ENCODE measurements at regions not wholly inside any gene's neighbourhood (a gene's known extent, or its start where the extent isn't known, plus 50 kb on each side); places are given as distances from the start of the nearest gene placed in this dataset.
A peak's percentile ranks its signal among the peaks of the same experiment; 100 is the strongest.
"Not testable (repeated sequence)": the region's sequence is repeated elsewhere in the genome, so short reads cannot be mapped to it uniquely, and the experiment has no call there.

DNA sequence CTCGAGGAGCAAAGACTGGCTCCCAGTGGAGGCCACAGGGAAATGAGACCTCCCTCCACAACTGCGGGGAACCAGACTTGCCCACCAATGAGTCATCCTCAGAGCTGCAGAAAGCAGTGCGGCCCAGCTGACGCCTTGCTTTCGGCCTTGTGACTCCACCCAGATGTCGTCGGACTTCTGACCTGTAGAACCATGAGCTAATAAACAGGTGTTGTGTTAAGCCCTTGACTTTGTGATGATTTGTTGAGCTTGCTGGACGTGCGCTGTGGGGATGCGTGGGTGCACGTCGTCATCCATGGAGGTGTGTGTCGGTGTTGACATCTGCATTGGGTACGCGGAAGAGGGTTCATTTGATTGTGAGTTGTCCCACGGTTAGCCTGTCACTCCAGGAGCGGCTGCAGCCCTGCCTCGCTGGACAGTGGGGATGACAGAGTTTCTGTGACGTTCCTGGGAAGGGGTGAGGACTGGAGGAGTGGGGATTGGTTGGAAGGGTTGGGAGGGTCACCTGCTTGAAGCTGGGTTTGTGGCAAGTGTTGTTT lies 154.1 kb downstream of the SH3BP4 start:
- DNase-seq (ENCODE audit: low read depth in 2 of 2) = no peak

DNA sequence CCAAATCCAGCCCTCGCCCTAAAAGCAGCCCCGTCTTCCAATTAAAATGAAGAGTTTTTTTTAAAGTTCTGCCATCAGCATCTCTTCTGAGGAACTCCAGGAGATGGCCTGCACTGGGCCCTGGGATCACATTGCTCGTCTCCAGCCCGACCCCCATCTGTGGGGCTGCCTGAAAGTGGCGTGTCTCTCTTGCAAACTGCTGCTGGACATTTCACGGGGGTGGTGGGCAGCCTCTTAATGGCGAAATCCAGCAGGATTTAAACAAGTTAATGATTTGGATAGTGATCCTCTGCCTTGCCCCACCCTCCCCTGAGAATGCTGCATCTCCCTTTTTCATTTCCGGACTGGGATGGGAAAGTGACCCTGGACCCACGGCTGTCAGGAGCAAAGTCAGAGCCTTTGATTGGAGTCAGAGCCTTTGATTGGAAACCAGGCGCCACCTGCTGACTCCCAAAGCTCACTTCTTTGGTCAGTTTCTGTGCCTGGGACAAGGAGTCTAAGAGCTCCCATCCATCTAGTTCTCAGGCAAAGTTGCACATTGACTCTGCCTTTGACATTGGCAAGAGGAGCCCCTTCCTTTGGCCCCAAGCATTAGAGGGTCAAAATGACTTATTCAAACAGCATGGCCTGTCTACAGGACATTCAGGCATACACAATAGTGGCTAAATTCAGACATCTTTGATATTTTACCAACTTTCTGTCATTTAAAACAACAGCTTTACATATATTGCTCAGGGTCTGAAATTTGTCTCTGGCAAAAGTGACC lies 155.2 kb downstream of the SH3BP4 start:
- DNase-seq (ENCODE audit: low read depth in 2 of 2) = peak; percentile 46 to 49

DNA sequence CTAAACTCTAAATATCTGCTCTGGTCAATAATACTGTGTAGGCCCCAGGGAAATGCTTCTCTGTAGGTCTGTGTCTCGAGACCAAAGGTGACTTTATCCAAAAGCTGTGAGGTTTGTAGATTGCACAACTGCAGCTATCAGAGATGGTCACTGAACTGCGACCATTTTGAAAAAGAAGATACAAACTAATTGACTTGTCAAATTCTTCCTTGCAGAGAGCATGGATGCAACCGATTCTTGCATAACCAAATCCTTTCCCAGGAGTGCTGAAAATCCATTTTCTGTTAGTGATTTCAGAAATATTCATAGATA lies 155.8 kb downstream of the SH3BP4 start:
- no peak for DNase-seq (ENCODE audit: low read depth in 2 of 2)

- DNase-seq (ENCODE audit: low read depth in 2 of 2) = not testable (repeated sequence)
Observed at GRCh38 chr2:235109561-235109960, 157.7 kb downstream of the SH3BP4 start.

- DNase-seq (ENCODE audit: low read depth in 2 of 2) = no peak
Observed at GRCh38 chr2:235112365-235112764, 160.5 kb downstream of the SH3BP4 start.

DNA sequence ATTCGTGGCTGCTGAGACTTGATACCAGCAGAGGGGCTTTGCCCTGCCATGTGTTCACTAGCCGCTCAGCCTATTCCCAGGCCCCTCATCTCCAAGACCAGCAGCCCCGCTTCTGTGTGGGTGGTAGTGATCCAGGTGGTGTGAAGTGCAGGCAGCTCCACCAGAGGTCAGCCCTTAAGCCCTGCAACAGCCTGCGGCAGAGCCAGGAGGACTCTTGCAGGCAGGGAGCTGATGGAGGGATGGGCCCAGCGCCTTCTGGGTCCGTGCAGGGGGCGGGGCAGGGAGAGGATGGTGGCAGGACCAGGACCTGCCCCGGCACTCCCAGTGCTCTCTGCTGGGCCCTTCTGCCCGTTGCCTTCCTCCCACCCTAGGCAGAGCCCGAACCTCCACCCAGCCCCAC lies 162.0 kb downstream of the SH3BP4 start:
- DNase-seq (ENCODE audit: low read depth in 2 of 2) = no peak

- no peak for DNase-seq (ENCODE audit: low read depth in 2 of 2)
Observed at GRCh38 chr2:235114286-235114685, 162.5 kb downstream of the SH3BP4 start.

DNA sequence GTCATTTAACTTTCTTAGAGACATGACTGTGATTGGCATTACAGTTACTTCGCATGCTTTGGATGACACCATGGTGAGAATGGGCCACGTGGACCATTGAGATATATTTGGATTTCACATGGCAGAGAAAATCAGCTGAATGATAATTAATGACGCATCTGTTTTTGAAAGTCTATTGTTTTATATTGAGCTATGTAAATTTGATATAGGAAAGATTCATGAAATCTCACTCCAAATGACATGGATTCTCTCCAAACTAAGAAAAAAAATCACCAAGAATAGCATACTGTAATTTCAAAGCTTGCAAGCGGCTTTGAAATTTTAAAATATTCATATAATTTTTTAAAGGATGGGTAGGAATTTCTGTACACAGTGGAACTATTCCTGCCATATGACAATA lies 163.7 kb downstream of the SH3BP4 start:
- DNase-seq (ENCODE audit: low read depth in 2 of 2) = no peak

DNA sequence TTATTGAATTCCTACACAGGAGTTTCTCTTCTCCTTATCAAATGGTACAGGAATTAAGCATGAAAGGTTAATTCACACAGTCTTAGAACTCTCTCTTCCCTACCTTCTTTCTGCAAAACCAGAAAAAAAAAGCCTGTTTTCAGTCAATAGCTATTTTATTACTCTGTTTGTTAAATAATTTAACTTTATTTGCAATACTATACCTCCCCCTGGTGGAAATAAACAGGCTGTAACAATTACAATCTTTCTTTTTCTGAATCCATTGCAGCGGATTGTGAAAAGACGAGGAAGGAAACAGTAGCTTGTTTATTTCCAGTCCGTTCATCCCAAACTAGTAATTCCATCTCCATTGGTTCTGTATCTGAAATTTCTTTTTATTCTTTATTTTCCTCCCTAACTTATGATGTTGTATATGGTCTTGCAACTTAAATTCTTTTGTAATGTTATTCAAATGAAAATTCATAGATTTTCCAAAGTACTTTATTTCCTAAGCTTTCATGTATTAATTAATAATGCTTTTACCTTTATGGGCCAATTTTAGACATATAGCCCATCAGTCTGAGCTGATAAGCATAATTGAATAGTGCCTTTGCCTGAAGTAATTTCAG lies 165.2 kb downstream of the SH3BP4 start:
- DNase-seq (ENCODE audit: low read depth in 2 of 2) = peak; percentile 37 to 38

GRCh38 chr2:235126768-235127167 lies 175.0 kb downstream of the SH3BP4 start:
- no peak for DNase-seq (ENCODE audit: low read depth in 2 of 2)

- DNase-seq (ENCODE audit: low read depth in 2 of 2) = no peak
Observed at GRCh38 chr2:235127931-235128330, 176.1 kb downstream of the SH3BP4 start.

- peak; percentile 6 to 12 for DNase-seq (ENCODE audit: low read depth in 2 of 2)
Observed at GRCh38 chr2:235129850-235130249, 178.0 kb downstream of the SH3BP4 start.

GRCh38 chr2:235131334-235132305 lies 179.8 kb downstream of the SH3BP4 start:
- DNase-seq (ENCODE audit: low read depth in 2 of 2) = no peak

- no peak for DNase-seq (ENCODE audit: low read depth in 2 of 2)
Observed at GRCh38 chr2:235132651-235133050, 180.8 kb downstream of the SH3BP4 start.

DNA sequence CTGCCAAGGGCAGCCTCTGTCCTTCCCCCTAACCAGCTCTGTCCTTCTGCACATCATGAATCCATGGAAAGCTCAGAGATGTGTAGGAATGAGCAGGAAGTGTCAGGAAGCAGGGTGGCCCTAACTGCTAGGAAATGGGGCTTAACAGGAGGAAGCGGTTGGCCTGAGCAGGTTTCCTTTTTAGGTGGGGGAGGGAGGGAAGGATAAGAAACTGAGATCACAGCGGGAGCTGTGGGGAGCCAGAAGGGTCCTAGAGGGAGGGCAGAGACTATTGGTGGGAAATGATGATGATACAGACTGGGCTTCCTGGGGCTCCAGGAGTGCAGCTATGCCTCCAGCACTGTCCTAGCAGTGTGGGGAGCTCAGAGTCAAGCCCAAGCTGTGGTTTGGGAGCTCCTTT lies 182.0 kb downstream of the SH3BP4 start:
- no peak for DNase-seq (ENCODE audit: low read depth in 2 of 2)

DNA sequence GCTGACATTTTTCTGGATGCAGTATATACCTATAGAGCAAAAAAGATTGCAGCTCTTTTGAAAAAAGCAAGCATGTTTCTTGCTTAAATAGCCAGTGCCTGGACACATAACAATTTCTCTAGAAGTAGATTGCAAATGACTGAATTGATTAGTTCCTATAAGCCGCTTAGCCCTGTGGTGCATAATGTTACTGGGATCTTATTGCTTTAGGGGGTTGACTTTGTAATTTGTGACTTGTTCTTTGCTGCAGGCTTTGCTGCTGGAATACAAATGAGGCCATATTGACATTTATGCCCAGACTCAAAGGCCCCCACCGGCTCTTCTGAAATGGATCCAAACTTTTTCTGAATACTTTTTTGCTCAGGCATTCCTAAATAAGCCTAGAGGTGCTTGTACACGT lies 182.6 kb downstream of the SH3BP4 start:
- DNase-seq (ENCODE audit: low read depth in 2 of 2) = no peak

GRCh38 chr2:235135195-235135965 lies 183.6 kb downstream of the SH3BP4 start:
- no peak for DNase-seq (ENCODE audit: low read depth in 2 of 2)

GRCh38 chr2:235135990-235136561 lies 184.3 kb downstream of the SH3BP4 start:
- DNase-seq (ENCODE audit: low read depth in 2 of 2) = peak; percentile 46 to 47

DNA sequence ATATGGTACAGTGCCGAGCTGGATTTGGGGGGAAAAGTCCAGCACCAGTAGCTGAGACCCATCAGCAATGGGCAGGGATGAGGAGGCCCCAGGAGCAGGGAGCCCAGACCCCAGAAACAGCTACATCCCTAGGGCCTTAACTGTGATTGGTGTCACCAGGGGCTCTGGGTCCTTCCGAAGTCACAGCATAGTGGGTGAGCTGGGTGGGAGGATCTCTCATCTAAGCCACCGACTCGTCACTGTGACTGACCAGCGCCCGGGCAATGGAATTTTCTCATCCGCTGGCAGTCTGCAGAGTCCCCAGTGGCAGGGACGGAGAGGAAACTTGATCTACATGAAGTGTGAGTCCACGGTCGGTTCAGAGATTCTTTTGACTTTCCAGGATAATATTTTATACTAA lies 186.5 kb downstream of the SH3BP4 start:
- no peak for DNase-seq (ENCODE audit: low read depth in 2 of 2)

DNA sequence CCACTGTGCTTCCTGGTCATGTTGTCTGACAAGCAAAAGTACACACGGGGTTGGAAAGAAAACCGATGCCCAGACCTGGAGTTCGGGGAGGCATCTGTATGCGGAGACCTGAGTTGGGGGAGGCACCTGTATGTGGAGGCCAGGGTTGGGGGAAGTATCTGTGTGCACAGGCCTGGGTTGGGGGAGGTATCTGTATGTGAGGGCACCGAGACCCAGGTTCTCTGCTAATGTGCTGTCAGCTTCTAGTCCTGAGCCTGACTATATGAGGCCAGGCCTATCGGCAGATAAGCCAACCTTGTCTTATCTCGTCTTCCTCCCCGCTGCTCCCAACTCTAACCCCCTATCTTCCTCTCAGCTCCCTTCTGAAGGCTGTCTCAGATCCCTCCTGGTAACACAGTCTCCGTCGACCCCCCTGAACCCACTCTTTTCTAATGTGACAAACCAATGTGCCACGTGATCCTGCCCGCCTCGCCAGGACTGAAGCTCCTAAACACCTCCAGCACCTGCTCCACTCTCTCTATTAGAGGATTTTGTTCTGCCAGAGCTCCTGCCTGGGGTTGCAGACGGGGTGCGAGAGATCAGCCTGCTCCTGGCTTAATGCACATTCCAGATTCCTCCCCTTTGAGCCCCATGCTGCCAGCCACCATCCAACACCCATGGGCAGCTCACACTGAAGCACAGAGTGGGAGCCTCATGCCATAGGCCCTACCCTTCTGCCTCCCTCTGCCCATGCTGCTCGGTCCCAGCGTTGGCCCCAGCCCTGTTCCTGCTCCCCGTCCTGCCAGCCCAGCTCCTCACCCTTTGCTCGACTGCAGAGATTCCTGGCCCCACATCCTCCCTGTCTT lies 188.4 kb downstream of the SH3BP4 start:
- no peak for DNase-seq (ENCODE audit: low read depth in 2 of 2)
